ENCODE measurements at regions not wholly inside any gene's neighbourhood (a gene's known extent, or its start where the extent isn't known, plus 50 kb on each side); places are given as distances from the start of the nearest gene placed in this dataset.

GRCh38 chr13:108526286-108526685 lies 103.1 kb upstream of the MYO16 start:
- no peak for DNase-seq

DNA sequence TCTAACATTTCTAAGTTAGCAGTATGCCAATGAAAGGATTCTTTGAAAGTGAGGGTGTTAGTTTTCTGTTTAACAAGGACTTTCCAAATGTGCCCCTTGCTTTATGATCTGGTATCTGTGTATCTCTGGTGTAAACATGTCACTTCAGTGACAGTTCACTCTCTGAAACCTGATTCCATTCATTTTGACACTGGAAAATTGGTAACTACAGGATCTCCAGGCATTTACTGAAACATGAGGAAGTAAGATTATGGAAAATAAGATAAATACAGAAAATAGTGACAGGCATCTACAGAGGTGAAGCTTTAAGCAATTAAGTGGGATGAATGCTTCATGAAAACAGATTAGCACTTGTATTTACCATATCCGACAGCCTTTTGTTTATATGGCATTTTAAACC lies 101.6 kb upstream of the MYO16 start:
- no peak for DNase-seq

- DNase-seq: no peak
These were observed 101.1 kb upstream of the MYO16 start for GRCh38 chr13:108528303-108528702.

DNA sequence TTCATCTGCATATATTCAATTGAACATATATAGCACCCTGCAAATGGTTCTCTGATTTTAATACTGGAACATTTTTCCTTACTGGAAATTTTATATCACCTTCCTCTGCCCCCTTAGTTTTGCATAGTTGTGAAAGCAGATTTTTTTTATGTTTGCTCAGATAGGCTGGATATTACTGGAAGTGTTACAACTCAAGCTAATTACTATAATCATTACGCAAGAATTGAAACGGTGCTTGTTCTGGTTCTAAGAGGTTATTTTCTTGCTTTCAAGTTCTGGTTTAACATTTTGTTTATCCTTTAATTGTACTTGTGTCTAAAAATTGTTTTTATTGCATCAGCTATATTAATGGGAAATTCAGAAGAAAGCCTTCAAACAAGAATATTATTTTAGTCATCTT lies 95.6 kb upstream of the MYO16 start:
- DNase-seq: no peak

GRCh38 chr13:108534728-108535127 lies 94.7 kb upstream of the MYO16 start:
- DNase-seq: no peak

DNA sequence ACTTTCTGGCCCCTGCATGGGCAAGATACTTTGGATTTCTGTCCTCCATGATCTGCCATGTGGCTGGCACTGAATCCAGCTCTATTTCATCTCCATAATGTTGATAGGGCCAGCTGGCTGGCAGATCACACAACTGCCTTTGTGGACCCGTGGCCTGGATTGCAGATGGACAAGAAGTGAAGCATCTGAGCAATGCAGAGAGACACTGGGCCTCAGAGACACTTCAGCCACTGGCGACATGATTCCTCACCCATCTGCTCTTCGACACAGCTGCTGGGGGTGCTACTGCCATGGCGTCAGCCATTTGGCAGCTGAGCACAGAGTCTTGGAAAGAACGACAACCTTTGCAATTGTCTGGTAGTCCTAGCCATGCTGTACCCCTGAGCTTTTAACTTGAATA lies 79.5 kb upstream of the MYO16 start:
- peak in 14 of 56 donors; percentile 1 to 36 (median 5) for DNase-seq

DNA sequence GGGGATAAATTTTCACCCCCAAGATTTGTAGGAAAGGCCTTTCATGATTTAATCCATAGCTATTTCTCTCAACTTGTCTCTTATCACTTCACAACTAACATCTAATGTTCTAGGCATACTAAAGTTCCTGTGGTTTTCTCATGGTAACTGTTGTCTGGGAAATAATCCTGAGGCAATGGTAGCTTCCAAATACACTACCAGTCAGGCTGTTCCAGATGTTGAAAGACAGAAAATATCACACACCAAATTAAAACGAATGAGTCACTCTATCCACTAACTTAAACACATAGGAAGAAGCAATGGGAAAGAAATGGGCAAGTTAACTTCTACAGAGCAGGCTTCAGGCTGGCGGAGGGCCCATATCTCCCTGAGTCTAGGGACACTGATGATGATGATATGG lies 77.7 kb upstream of the MYO16 start:
- DNase-seq: no peak

DNA sequence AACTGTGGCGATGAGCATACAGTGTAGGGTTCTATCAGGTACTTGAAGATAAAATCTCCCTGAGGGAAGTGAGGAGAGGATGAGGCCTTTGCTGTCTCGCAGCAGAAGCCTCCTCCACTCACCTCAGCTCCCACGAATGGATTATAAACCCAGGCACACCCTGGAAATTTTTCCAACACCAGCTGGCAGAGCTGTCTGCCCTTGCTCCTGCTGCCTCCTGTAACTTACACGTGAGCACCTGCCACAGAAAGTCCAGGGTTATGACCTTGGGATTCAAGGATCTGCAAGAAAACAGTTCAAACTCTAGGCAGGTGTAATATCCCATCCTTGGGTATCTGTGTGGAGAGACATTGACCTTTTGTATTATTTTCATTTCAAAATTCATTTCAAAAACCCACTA lies 70.9 kb upstream of the MYO16 start:
- no peak for DNase-seq

- DNase-seq: peak in 24 of 56 donors; percentile 1 to 53 (median 9)
These were observed 69.3 kb upstream of the MYO16 start for GRCh38 chr13:108560093-108560492.

DNA sequence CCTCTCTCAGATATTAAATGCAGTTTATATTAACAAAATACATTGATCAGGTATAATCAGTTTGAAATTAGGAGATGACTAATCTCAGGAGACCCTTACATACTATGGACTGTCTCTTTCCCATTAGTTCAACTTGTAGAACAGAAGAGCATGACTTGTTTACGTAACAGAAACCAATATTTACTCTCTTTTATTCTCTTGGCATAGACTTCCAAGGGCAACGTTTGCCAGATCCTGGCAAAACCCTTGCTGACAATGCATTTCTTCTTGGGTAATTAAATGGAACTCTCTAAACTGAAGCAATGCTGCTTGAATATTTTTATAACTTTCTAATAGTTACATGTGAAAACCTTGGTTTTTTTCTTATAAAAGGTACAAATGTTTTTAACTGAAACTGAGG lies 68.3 kb upstream of the MYO16 start:
- peak in 1 of 56 donors; percentile 0 for DNase-seq

- no peak for DNase-seq
These were observed 62.8 kb upstream of the MYO16 start for GRCh38 chr13:108566413-108567170.

DNA sequence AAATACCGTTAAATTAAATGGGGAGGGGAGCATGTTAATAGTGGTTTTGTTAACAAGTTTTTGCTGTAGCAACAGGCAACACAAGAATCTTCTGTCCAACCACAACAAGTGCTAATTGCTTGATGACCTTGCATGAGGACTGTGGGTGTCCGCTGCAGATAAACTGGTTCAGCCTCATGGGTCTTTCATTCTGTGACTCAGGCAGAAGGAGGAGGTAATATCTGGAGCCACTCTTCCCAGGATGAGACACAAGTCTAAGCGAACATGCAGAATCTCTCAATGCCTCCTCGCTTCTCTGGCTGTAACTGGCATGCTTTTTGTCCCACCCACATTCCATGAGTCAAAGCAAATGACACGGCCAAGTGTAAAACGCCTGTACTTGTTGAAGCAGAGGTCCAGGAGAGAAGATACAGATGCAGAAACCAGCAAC lies 56.6 kb upstream of the MYO16 start:
- no peak for DNase-seq

DNA sequence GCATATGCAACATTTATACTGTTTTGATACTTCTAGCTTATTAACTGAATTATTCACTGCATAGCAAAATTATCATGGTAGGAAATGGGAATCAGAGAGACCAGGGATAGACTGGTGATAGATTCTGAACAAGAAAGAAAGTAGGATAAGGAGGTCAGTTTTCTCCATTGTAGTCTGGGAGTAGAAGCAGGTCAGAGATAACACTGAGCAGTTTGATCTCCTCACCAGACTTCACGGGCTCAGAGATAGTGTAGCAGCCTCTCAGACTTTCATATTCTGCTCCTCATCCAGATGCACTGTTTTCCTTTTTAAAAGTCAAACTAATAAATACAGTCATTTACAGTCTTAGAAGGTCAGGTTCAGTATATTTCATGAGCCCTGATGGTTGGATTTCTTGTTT lies 56.0 kb upstream of the MYO16 start:
- no peak for DNase-seq

DNA sequence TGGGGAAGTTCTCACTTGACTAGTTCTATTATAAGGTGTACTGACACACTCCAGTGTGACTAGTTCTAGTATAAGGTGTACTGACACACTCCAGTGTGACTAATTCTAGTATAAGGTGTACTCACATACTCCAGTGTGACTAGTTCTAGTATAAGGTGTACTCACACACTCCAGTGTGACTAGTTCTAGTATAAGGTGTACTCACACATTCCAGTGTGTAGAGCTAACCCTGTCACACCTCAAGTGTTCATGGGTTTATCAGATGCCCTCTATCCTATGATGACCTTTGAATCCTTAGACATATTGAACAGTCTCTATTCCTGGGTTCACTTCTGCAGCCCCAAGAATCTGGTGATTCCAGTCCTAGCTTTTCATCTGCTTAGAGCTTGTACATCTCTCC lies 54.6 kb upstream of the MYO16 start:
- DNase-seq: no peak

- no peak for DNase-seq
These were observed 54.0 kb upstream of the MYO16 start for GRCh38 chr13:108575430-108575829.
